Right forelimb (tissue), 1 donor: ENCODE measurements at regions not wholly inside any gene's neighbourhood (a gene's known extent, or its start where the extent isn't known, plus 50 kb on each side); places are given as distances from the start of the nearest gene placed in this dataset.
"Not testable (repeated sequence)": the region's sequence is repeated elsewhere in the genome, so short reads cannot be mapped to it uniquely, and the experiment has no call there.

Source experiments
- DNase-seq: peaks from one replicate; pipeline ENCODE4 v3.0.0-alpha.2; 2018

- no peak for DNase-seq
Observed at GRCh38 chr6:67888546-67888885, 746.6 kb upstream of the ADGRB3 start.

DNA sequence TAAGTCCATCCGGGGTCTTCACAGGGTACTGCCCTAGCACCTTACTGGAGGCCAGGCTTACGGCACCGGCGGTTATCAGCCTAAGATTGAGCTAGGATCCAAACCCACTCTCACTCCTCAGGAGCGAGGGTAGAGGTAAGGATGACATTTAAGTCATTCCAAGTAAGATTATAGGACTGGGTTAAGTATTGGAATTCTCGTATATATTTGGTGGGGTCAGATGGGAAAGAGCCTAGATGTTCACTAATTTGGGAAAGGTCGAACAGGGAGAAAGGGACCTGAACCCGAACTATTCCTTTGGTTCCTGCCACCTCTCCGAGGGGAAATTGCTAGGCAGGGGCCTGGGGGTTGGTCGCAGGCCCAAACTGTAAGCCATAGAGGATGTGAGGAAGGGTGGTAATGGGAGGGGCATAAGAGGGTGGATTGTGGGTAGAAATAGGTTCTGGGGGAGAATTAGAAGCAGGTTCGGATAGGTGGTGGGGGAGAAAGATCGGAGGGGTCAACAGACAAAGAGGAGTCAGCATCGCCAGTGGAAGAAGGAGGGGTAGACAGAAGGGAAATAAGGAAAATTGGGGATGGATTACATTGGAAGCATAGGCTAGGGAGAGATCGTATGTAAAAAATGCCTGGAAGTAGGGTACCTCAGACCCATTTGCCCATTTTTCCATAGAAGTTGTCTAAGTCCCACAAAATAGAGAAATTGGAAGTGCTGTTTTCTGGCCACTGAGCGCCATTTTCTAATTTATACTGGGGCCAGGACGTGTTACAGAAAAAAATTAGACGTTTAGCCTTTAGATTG, 747.1 kb upstream of the ADGRB3 start:
- no peak for DNase-seq

DNA sequence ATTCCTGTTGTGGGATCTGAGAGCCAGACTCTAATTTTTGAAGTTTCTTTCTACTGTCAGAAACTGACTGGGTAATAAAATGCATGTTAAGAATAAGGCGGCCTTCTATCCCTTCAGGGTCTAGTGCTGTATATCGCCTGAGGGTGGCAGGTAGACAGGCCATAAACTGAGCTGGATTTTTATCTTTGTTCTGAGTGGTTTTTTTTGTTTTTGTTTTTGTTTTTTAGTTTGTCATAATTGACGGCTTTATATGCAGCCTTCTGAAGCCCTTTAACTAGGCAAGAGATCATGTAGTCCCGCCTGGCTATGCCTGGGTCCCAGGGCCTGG, 747.7 kb upstream of the ADGRB3 start:
- DNase-seq = no peak

- no peak for DNase-seq
Observed at GRCh38 chr6:67886840-67887292, 748.2 kb upstream of the ADGRB3 start.

DNA sequence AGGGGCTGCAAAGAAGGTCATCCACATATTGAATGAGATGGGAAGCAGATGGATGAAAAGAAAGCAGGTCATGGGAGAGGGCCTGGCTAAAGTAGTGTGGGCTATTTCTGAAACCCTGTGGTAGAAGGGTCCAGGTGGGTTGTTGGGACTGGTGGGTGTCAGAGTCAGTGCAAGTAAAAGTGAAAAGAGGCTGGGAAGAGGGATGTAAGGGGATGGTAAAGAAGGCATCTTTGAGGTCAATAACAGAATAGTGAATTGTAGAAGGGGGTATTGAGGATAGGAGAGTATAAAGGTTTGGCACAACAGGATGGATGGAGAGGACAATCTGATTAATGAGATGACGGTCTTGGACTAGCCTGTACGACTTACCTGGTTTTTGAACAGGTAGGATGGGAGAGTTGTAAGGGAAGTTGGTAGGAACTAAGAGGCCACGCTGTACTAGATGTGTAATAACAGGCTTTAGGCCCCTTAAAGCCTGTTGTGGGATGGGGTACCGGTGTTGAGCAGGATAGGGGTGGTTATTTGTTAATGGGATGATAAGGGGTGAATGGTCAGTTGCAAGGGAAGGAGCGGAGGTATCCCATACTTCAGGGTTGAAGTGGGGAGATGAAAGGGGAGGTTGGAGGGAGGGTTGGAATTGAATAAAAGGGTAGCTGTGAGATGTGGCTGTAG, 748.9 kb upstream of the ADGRB3 start:
- DNase-seq = no peak

GRCh38 chr6:67885081-67886033, 749.7 kb upstream of the ADGRB3 start:
- DNase-seq = no peak

- no peak for DNase-seq
Observed at GRCh38 chr6:67884442-67884841, 750.6 kb upstream of the ADGRB3 start.

DNA sequence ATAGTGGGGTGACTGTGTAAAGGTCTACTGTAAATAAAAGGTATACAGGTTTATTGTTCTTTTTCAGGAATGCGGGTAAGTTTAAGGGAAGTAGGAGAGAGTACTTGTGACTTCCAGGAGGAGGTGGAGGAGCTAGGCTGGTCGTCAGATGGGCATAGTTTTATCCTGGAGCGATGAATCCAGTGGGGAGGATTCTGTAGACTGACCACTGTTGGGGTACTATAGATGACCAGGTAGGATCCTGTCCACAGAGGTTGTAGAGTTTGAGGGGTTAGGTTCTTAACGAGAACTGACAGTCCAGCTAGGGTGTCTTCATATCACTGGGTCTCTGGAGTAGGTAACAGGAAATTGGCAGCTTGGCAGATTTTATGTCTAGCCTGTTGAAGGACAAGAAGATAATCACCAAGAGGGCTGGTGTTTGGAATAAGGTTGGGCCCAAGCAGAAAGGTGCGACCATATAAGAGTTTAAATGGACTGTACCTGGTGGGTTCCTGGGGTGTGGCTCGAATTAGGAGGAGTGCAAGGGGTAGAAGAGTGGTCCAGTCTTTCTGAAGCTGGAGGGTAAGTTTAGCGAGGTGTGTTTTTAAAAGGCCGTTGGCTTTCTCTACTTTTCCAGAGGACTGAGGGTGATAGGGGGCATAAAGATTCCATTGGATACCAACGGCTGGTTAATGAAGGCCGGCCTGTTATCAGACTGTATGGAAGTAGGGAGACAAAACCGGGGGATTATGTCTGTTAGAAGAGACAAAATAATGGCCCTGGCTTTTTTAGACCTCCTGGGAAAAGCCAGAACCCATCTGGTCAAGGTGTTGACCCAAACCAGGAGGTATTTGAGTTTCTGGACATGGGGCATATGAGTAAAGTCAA, 751.3 kb upstream of the ADGRB3 start:
- no peak for DNase-seq

GRCh38 chr6:67882436-67883311, 752.4 kb upstream of the ADGRB3 start:
- DNase-seq = no peak

- DNase-seq = no peak
Observed at GRCh38 chr6:67881706-67882065, 753.4 kb upstream of the ADGRB3 start.

GRCh38 chr6:67880939-67881705, 754.0 kb upstream of the ADGRB3 start:
- DNase-seq = no peak

DNA sequence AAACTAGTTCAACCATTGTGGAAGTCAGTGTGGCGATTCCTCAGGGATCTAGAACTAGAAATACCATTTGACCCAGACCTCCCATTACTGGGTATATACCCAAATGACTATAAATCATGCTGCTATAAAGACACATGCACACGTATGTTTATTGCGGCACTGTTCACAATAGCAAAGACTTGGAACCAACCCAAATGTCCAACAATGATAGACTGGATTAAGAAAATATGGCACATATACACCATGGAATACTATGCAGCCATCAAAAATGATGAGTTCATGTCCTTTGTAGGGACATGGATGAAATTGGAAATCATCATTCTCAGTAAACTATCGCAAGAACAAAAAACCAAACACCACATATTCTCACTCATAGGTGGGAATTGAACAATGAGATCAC, 754.7 kb upstream of the ADGRB3 start:
- not testable (repeated sequence) for DNase-seq

DNA sequence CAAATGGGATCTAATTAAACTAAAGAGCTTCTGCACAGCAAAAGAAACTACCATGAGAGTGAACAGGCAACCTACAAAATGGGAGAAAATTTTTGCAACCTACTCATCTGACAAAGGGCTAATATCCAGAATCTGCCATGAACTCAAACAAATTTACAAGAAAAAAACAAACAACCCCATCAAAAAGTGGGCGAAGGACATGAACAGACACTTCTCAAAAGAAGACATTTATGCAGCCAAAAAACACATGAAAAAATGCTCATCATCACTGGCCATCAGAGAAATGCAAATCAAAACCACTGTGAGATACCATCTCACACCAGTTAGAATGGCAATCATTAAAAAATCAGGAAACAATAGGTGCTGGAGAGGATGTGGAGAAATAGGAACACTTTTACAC, 755.2 kb upstream of the ADGRB3 start:
- not testable (repeated sequence) for DNase-seq

DNA sequence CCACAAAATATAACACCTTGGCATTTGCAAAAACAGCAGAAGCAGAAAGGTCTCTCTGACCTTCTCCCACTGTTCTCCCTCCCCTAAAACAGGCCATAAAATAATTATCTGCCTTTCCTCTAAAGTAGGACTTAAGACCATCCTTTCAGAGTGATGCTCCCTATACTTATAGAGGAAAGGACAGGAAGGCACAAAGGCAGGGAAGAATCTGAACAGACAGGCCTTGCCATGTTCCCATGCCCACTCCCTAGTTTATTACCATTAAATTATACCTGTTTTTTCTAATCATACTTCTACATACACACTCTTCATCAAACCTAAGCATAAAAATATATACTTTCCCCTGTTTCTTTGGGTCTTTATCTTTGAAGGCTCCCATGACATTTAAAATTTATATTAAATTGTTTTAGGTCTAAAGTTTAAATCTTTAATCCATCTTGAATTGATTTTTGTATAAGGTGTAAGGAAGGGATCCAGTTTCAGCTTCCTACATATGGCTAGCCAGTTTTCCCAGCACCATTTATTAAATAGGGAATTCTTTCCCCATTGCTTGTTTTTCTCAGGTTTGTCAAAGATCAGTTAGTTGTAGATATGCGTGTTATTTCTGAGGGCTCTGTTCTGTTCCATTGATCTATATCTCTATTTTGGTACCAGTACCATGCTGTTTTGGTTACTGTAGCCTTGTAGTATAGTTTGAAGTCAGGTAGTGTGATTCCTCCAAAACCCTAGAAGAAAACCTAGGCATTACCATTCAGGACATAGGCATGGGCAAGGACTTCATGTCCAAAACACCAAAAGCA, 755.8 kb upstream of the ADGRB3 start:
- not testable (repeated sequence) for DNase-seq

DNA sequence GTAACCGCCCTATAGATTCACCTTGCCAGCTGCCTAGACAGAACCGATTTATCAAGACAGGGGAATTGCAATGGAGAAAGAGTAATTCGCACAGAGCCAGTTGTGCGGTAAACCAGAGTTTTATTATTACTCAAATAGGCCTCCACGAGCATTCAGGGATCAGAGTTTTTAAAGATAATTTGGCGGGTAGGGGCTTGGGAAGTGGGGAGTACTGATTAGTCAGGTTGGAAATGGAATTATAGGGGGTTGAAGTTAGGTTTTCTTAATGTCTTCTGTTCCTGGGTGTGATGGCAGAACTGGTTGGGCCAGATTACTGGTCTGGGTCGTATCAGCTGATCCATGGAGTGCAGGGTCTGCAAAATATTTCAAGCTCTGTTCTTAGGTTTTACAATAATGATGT, 756.9 kb upstream of the ADGRB3 start:
- not testable (repeated sequence) for DNase-seq

DNA sequence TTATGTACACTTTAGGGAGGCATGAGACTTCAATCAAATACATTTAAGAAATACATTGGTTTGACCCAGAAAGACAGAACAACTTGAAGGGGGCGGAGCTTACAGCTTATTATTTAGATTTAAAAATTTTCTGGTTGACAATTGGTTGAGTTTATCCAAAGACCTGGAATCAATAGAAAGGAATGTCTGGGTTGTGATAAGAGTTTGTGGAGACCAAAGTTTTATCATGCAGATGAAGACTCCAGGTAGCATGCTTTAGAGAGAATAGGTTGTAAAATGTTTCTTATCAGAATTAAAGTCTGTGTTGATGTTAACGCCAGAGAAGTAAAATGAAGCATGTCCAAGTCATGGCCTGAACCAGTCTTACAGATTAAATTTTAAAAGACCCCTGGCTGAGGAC, 757.8 kb upstream of the ADGRB3 start:
- DNase-seq = no peak

- no peak for DNase-seq
Observed at GRCh38 chr6:67875877-67876383, 759.2 kb upstream of the ADGRB3 start.

DNA sequence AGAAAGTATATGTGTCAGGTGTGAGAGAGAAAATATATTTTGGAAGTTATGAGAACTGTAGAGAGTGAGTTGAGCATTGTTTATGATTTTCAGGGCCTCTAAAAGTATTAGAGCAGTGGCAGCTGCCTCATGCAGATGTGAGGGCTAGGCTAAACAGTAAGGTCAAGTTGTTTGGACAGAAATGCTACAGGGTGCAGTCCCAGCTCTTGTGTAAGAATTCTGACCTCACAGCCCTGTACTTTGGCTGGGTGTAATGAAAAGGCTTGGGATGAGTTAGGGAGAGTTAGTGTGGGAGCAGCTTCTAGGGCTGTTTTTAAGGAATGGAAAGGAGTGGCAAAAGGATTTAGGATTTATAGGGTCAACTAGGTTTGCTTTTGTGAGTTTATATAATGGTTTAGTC, 764.8 kb upstream of the ADGRB3 start:
- no peak for DNase-seq

GRCh38 chr6:67863346-67863745, 771.7 kb upstream of the ADGRB3 start:
- DNase-seq = no peak

GRCh38 chr6:67854098-67854497, 781.0 kb upstream of the ADGRB3 start:
- DNase-seq = no peak
